ENCODE measurements at regions not wholly inside any gene's neighbourhood (a gene's known extent, or its start where the extent isn't known, plus 50 kb on each side); places are given as distances from the start of the nearest gene placed in this dataset.

DNA sequence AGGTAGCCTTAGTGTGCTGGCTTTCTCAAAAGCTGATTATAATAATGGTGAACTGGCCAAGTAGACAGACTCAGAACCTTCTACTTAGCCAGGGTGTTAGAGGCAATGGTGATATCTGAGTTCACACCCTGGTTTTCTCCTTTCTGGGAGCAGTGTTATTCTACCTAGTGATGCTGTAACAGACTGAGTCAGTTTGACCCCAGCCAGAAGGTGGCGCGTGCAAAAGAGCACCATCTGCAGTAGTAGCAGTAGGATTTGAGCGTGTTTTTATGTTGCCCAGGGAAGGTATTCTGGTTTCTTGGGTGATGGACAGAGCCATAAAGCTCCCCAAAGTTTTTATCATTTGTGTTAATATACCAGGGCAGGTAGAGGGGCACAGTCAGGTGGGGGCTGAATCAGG lies 143.8 kb upstream of the CPXCR1 start:
- no peak for DNase-seq
- WGBS, 2 donors = 50 to 83% methylated on average over 1 to 2 of the region's 3 CpGs
- no peak for TF ChIP-seq POLR2A (IDR thresholded peaks at IDR 0.05)
- TF ChIP-seq, protein P1, sequence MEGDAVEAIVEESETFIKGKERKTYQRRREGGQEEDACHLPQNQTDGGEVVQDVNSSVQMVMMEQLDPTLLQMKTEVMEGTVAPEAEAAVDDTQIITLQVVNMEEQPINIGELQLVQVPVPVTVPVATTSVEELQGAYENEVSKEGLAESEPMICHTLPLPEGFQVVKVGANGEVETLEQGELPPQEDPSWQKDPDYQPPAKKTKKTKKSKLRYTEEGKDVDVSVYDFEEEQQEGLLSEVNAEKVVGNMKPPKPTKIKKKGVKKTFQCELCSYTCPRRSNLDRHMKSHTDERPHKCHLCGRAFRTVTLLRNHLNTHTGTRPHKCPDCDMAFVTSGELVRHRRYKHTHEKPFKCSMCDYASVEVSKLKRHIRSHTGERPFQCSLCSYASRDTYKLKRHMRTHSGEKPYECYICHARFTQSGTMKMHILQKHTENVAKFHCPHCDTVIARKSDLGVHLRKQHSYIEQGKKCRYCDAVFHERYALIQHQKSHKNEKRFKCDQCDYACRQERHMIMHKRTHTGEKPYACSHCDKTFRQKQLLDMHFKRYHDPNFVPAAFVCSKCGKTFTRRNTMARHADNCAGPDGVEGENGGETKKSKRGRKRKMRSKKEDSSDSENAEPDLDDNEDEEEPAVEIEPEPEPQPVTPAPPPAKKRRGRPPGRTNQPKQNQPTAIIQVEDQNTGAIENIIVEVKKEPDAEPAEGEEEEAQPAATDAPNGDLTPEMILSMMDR (IDR thresholded peaks at IDR 0.05) = no peak
- Histone ChIP-seq H3K36me3 (no peaks in the 10 kb centered on the region), H3K27ac (no peak overlapping the region), H3K4me1 (no peaks in the 10 kb centered on the region), H3K9me3 (no peaks in the 10 kb centered on the region), H3K27me3 (no peaks in the 10 kb centered on the region), H3K4me3 (no peak overlapping the region)
- intact Hi-C loops (cut with DNase I) = no loop called here

DNA sequence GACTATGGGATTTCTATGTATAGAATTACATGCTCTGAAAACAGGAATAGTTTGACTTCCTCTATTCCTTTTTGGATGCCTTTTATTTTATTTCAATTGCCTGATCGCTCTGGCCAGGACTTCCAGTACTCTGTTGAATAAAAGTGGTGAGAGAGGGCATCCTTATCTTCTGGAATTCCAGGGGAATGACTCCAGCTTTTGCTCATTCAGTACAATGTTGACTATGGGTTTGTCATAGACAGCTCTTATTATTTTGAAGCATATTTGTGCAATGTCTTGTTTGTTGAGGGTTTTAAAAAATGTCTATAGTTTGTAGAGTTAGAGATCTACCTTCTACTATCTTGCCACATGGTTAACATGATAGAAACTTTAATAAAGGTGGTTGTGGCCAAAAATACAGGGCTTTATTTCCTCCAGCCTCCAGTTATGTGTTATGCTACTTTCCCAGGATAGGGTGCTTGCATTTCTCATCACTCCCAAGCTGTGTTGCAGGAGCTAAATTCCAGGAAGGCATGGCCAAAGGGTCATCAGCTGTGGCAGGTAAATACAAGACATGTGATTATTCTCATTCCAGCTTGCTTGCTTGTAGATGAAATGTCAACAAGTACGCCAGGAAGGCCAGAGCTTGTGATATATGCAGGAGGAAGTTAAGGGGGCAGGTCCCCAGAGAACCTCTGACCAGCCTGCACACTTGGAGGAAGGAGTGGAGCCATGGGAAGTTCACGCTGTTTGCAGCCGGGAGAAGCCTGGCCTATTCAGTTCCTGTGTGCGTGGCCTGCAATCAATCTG lies 142.4 kb upstream of the CPXCR1 start:
- no peaks in the 10 kb centered on the region for H3K4me1 ChIP-seq
- DNase-seq = no peak
- no peaks in the 10 kb centered on the region for H3K27me3 ChIP-seq
- no peak overlapping the region for H3K27ac ChIP-seq
- 28 to 36% methylated on average over 1 to 5 of the region's 5 CpGs for WGBS, 2 donors
- no peak overlapping the region for H3K4me3 ChIP-seq
- no peak for TF ChIP-seq POLR2A (IDR thresholded peaks at IDR 0.05)
- TF ChIP-seq, protein P1 (IDR thresholded peaks at IDR 0.05) = no peak
- no peaks in the 10 kb centered on the region for H3K9me3 ChIP-seq
- intact Hi-C loops (cut with DNase I) = no loop called here
- no peaks in the 10 kb centered on the region for H3K36me3 ChIP-seq

DNA sequence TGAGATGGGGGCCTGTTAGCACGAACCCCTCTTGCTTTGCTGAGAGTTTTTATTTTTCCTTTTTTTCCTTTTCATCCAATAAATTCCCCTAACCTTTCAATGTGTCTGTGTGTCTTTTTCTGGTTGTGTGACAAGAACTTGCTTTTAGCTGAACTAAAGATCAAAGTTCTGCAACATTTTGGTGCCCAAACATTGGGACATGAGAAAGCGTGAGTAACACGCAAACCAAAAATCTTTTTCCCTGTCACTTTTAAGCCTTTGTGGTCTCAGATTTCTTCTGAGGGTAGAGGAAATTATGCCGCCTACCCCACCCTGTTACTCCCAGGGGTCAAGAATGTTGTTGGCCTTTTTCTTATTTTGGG lies 141.8 kb upstream of the CPXCR1 start:
- Histone ChIP-seq H3K36me3 (no peaks in the 10 kb centered on the region), H3K9me3 (no peaks in the 10 kb centered on the region), H3K4me3 (no peak overlapping the region), H3K27ac (no peak overlapping the region), H3K4me1 (no peaks in the 10 kb centered on the region), H3K27me3 (no peaks in the 10 kb centered on the region)
- intact Hi-C loops (cut with DNase I) = no loop called here
- WGBS, 2 donors = 55 to 57% methylated on average over 3 to 4 of the region's 4 CpGs
- TF ChIP-seq, protein P1 (IDR thresholded peaks at IDR 0.05) = no peak
- TF ChIP-seq POLR2A (IDR thresholded peaks at IDR 0.05) = no peak
- no peak for DNase-seq

DNA sequence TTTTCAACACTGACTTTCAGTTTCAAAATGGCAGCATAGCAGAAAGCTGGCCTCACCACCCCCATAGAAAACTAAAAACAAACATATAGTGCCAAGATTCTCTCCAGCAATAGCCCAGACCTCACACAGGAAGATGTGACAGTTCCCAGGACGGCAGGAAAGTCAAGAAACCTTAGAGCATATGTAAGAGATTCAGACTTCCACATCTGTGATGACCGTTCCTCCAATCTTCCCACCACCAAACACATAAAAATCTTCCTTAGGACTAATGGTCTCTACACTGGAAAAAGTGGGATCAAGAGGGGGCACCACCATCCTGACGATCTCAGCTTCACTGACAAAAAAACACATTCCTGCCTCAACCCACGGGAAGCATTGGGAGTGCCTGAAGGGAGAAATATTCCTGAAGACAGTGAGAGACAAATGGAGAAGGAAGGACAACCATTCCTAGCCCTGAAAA lies 134.1 kb upstream of the CPXCR1 start:
- TF ChIP-seq POLR2A (IDR thresholded peaks at IDR 0.05) = no peak
- TF ChIP-seq, protein P1 (IDR thresholded peaks at IDR 0.05) = no peak
- Histone ChIP-seq H3K4me1 (no peaks in the 10 kb centered on the region), H3K36me3 (no peaks in the 10 kb centered on the region), H3K27ac (no peak overlapping the region), H3K27me3 (no peaks in the 10 kb centered on the region), H3K9me3 (no peaks in the 10 kb centered on the region), H3K4me3 (no peak overlapping the region)
- no peak for DNase-seq
- WGBS, 2 donors = 15 to 18% methylated on average over 2 to 4 of the region's 4 CpGs
- intact Hi-C loops (cut with DNase I) = no loop called here

DNA sequence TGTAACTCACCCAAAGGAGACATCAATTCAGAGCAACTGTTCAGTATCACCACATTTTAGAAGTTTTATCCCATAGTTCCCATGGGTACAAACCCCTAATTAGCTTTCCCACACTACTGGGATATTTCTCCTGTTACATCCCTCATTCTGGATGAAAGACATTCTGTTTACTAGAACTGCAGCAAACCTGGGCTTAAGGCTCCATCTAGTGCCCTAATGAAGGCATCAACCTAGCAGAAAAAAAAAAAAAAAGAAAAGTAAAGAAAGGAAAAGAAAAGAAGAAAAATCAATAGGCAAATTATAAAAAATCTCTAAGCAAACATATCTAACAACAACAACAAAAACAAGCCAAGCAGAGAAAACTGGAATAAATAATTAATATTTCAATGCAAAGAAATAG lies 133.7 kb upstream of the CPXCR1 start:
- Histone ChIP-seq H3K9me3 (no peaks in the 10 kb centered on the region), H3K4me1 (no peaks in the 10 kb centered on the region), H3K36me3 (no peaks in the 10 kb centered on the region), H3K27me3 (no peaks in the 10 kb centered on the region), H3K27ac (no peak overlapping the region), H3K4me3 (no peak overlapping the region)
- no peak for DNase-seq
- intact Hi-C loops (cut with DNase I) = no loop called here
- TF ChIP-seq POLR2A (IDR thresholded peaks at IDR 0.05) = no peak
- TF ChIP-seq, protein P1 (IDR thresholded peaks at IDR 0.05) = no peak

All from esophagus squamous epithelium (tissue), 5 donors.